HL-60 (cell line): ENCODE measurements at regions not wholly inside any gene's neighbourhood (a gene's known extent, or its start where the extent isn't known, plus 50 kb on each side); places are given as distances from the start of the nearest gene placed in this dataset.
"Not testable (repeated sequence)": the region's sequence is repeated elsewhere in the genome, so short reads cannot be mapped to it uniquely, and the experiment has no call there.

Experiments
- DNase-seq, 2 experiments: peaks; one replicate each; pipeline ENCODE4 v3.0.0-alpha.2; 2010 to 2020; ENCODE audit warnings: low read depth in 1 of 2, low spot score in 1 of 2
- H3K27ac ChIP-seq: fragments of 250-450 bp; sonication (Bioruptor Pico); replicated peaks from 2 replicates; pipeline ENCODE4 v1.5.1; 2020; ENCODE audit warnings: mild to moderate bottlenecking, moderate library complexity
- H3K27me3 ChIP-seq: fragments of 250-450 bp; sonication (Bioruptor Pico); 2 replicates; pipeline ENCODE4 v1.5.1; 2021; ENCODE audit warnings: mild to moderate bottlenecking, moderate library complexity; ENCODE audit not compliant: insufficient read depth, poor library complexity, severe bottlenecking
- H3K4me3 ChIP-seq: replicated peaks from 2 replicates; pipeline ENCODE4 v1.5.1; 2011; ENCODE audit warnings: mild to moderate bottlenecking, control low read depth, low read length; ENCODE audit not compliant: insufficient read depth
- GABPA ChIP-seq: IDR thresholded peaks from 2 replicates; pipeline ENCODE4 v1.6.1; 2012; ENCODE audit warnings: low read depth
- POLR2AphosphoS5 ChIP-seq: IDR thresholded peaks from 2 replicates; pipeline ENCODE4 v1.6.1; 2012; ENCODE audit warnings: low read depth
- SPI1 ChIP-seq: IDR thresholded peaks from 2 replicates; pipeline ENCODE4 v1.6.1; 2012; ENCODE audit warnings: low read depth, mild to moderate bottlenecking, borderline replicate concordance
- TF ChIP-seq, protein P1 (sequence below): IDR thresholded peaks from 2 replicates; pipeline ENCODE4 v1.6.1; 2012; ENCODE audit warnings: low read depth; ENCODE audit not compliant: insufficient replicate concordance
- TF ChIP-seq, protein P2 (sequence below): IDR thresholded peaks from one replicate; pipeline ENCODE4 v1.5.1; 2011; ENCODE audit warnings: low read length, control low read depth, inconsistent platforms; ENCODE audit not compliant: insufficient read depth

DNA sequence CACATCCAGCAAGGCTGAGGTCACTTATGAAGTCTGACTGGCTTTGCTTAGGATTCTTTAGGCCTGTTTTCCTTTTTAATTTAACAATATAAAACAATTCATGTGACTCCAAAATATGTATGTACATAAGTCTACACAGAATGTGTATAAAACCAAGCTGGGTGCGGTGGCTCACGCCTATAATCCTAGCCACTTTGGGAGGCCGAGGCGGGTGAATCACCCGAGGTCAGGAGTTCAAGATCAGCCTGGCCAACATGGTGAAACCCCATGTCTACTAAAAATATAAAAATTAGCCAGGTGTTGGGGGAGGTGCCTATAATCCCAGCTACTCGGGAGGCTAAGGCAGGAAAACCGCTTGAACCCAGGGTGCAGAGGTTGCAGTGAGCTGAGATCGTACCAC is 83.1 kb downstream of the SHANK2 start:
- no peak overlapping the region for H3K4me3 ChIP-seq
- TF ChIP-seq GABPA: no peak
- no peak for TF ChIP-seq POLR2AphosphoS5
- TF ChIP-seq, protein P1, sequence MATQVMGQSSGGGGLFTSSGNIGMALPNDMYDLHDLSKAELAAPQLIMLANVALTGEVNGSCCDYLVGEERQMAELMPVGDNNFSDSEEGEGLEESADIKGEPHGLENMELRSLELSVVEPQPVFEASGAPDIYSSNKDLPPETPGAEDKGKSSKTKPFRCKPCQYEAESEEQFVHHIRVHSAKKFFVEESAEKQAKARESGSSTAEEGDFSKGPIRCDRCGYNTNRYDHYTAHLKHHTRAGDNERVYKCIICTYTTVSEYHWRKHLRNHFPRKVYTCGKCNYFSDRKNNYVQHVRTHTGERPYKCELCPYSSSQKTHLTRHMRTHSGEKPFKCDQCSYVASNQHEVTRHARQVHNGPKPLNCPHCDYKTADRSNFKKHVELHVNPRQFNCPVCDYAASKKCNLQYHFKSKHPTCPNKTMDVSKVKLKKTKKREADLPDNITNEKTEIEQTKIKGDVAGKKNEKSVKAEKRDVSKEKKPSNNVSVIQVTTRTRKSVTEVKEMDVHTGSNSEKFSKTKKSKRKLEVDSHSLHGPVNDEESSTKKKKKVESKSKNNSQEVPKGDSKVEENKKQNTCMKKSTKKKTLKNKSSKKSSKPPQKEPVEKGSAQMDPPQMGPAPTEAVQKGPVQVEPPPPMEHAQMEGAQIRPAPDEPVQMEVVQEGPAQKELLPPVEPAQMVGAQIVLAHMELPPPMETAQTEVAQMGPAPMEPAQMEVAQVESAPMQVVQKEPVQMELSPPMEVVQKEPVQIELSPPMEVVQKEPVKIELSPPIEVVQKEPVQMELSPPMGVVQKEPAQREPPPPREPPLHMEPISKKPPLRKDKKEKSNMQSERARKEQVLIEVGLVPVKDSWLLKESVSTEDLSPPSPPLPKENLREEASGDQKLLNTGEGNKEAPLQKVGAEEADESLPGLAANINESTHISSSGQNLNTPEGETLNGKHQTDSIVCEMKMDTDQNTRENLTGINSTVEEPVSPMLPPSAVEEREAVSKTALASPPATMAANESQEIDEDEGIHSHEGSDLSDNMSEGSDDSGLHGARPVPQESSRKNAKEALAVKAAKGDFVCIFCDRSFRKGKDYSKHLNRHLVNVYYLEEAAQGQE: no peak
- H3K27me3 ChIP-seq: no peaks in the 10 kb centered on the region
- DNase-seq: no peak
- H3K27ac ChIP-seq: no peak overlapping the region

- not testable (repeated sequence) for H3K27ac ChIP-seq, H3K4me3 ChIP-seq, DNase-seq, H3K27me3 ChIP-seq
Measured at GRCh38 chr11:71167814-71168213, 84.6 kb downstream of the SHANK2 start.

GRCh38 chr11:71165771-71166170 is 86.6 kb downstream of the SHANK2 start:
- no peak for DNase-seq
- no peak overlapping the region for H3K27ac ChIP-seq
- TF ChIP-seq, protein P1: no peak
- TF ChIP-seq GABPA: no peak
- no peak for TF ChIP-seq POLR2AphosphoS5
- H3K27me3 ChIP-seq: no peaks in the 10 kb centered on the region
- H3K4me3 ChIP-seq: no peak overlapping the region

DNA sequence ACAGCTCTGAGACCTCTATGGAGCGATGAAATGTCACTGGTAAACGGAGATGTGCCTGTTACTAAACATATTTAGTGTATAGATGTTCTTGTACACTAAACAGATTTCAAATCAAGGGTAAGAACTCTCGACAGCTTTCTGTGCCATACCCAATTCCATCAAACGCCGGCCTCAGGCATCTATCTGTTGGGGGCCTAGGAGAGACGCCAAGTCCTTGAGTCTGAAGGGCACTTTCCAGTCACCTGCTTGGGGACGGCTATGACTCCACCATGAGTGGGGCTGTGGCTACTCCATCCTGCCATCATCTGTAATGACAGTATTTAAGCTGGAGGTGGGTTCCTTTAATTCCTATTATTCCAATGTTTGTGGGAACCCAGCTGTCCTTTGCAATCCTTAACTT is 87.8 kb downstream of the SHANK2 start:
- Histone ChIP-seq H3K27ac (no peak overlapping the region), H3K4me3 (no peak overlapping the region), H3K27me3 (no peaks in the 10 kb centered on the region)
- no peak for DNase-seq
- TF ChIP-seq, protein P2, sequence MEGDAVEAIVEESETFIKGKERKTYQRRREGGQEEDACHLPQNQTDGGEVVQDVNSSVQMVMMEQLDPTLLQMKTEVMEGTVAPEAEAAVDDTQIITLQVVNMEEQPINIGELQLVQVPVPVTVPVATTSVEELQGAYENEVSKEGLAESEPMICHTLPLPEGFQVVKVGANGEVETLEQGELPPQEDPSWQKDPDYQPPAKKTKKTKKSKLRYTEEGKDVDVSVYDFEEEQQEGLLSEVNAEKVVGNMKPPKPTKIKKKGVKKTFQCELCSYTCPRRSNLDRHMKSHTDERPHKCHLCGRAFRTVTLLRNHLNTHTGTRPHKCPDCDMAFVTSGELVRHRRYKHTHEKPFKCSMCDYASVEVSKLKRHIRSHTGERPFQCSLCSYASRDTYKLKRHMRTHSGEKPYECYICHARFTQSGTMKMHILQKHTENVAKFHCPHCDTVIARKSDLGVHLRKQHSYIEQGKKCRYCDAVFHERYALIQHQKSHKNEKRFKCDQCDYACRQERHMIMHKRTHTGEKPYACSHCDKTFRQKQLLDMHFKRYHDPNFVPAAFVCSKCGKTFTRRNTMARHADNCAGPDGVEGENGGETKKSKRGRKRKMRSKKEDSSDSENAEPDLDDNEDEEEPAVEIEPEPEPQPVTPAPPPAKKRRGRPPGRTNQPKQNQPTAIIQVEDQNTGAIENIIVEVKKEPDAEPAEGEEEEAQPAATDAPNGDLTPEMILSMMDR: no peak
- TF ChIP-seq POLR2AphosphoS5 (no peak), GABPA (no peak), SPI1 (no peak)
- TF ChIP-seq, protein P1: no peak

GRCh38 chr11:71164186-71164585 is 88.2 kb downstream of the SHANK2 start:
- no peak for TF ChIP-seq SPI1
- TF ChIP-seq GABPA: no peak
- TF ChIP-seq, protein P1: no peak
- no peak for TF ChIP-seq POLR2AphosphoS5
- TF ChIP-seq, protein P2: no peak

More at GRCh38 chr11:71164186-71164585, 88.2 kb downstream of the SHANK2 start:
- no peak for DNase-seq
- no peaks in the 10 kb centered on the region for H3K27me3 ChIP-seq
- no peak overlapping the region for H3K27ac ChIP-seq
- H3K4me3 ChIP-seq: no peak overlapping the region
